Mucosa of descending colon (tissue), 3 donors: ENCODE measurements at regions not wholly inside any gene's neighbourhood (a gene's known extent, or its start where the extent isn't known, plus 50 kb on each side); places are given as distances from the start of the nearest gene placed in this dataset.

ENCODE experiments used
- ATAC-seq: fragments of 200-7000 bp; cut with Tn5 transposase; one replicate; pipeline ENCODE4 v1.9.1; 2020; ENCODE audit warnings: mild to moderate bottlenecking, moderate library complexity
- DNase-seq, 3 donors: peaks; one replicate each; pipeline ENCODE4 v3.0.0-alpha.2; 2020
- H3K36me3 ChIP-seq: fragments of 200-600 bp; one replicate; pipeline ENCODE4 v1.8.0; 2021; ENCODE audit warnings: low read depth, mild to moderate bottlenecking
- H3K4me1 ChIP-seq: fragments of 200-600 bp; one replicate; pipeline ENCODE4 v1.8.0; 2021; ENCODE audit warnings: low read depth, mild to moderate bottlenecking
- H3K4me3 ChIP-seq: fragments of 200-600 bp; one replicate; pipeline ENCODE4 v1.8.0; 2021; ENCODE audit warnings: mild to moderate bottlenecking
- H3K9me3 ChIP-seq: fragments of 200-600 bp; one replicate; pipeline ENCODE4 v1.8.0; 2021; ENCODE audit warnings: mild to moderate bottlenecking
- CTCF ChIP-seq: fragments of 200-600 bp; IDR thresholded peaks from one replicate; pipeline ENCODE4 v1.8.0; 2022; ENCODE audit warnings: antibody characterized with exemption, mild to moderate bottlenecking
- intact Hi-C, 2 donors: fragments of 100-400 bp; cut with DNase I in 1 of 2; cut with micrococcal nuclease in 1 of 2; formaldehyde crosslinking; loops; one replicate each; pipeline versions ENCODE4 v1.11.0 to v1.11.1; 2022; cut with DNase I, micrococcal nuclease
- donor health status: DM: no; HTN: no; CAD: no; lungs with moderate emphysema.
- donor health status: DM: no; HTN: no; CAD: no.
- donor health status: DM: no; HTN: yes; CAD: no.

- no peak for DNase-seq
These were observed 1049.5 kb downstream of the TBC1D22A start for GRCh38 chr22:47811971-47812370.

GRCh38 chr22:47810505-47811500 lies 1048.4 kb downstream of the TBC1D22A start:
- Histone ChIP-seq H3K4me1 (no peaks in the 10 kb centered on the region), H3K36me3 (no peaks in the 10 kb centered on the region), H3K4me3 (no peak overlapping the region), H3K9me3 (no peaks in the 10 kb centered on the region)
- DNase-seq: no peak
- ATAC-seq: no peak
- intact Hi-C loops: no loop called here
- TF ChIP-seq CTCF: no peak

More at GRCh38 chr22:47811971-47812370, 1049.5 kb downstream of the TBC1D22A start:
- H3K4me1 ChIP-seq: no peaks in the 10 kb centered on the region
- no peaks in the 10 kb centered on the region for H3K36me3 ChIP-seq
- no peak for TF ChIP-seq CTCF
- no peak overlapping the region for H3K4me3 ChIP-seq
- no peaks in the 10 kb centered on the region for H3K9me3 ChIP-seq
- ATAC-seq: no peak
- intact Hi-C loops: no loop called here

GRCh38 chr22:47808886-47809620 lies 1046.6 kb downstream of the TBC1D22A start:
- ATAC-seq (no peak), DNase-seq (no peak)
- no peaks in the 10 kb centered on the region for H3K36me3 ChIP-seq
- H3K9me3 ChIP-seq: no peaks in the 10 kb centered on the region
- no peak overlapping the region for H3K4me3 ChIP-seq
- TF ChIP-seq CTCF: no peak
- H3K4me1 ChIP-seq: no peaks in the 10 kb centered on the region
- intact Hi-C loops: no loop called here

GRCh38 chr22:47808236-47808635 lies 1045.8 kb downstream of the TBC1D22A start:
- intact Hi-C loops: no loop called here
- Histone ChIP-seq H3K36me3 (no peaks in the 10 kb centered on the region), H3K4me3 (no peak overlapping the region), H3K4me1 (no peaks in the 10 kb centered on the region), H3K9me3 (no peaks in the 10 kb centered on the region)
- no peak for TF ChIP-seq CTCF
- ATAC-seq (no peak), DNase-seq (no peak)

- ATAC-seq: no peak
- DNase-seq: no peak
- no peaks in the 10 kb centered on the region for H3K36me3 ChIP-seq
- no peaks in the 10 kb centered on the region for H3K4me1 ChIP-seq
- no peak overlapping the region for H3K4me3 ChIP-seq
- H3K9me3 ChIP-seq: no peaks in the 10 kb centered on the region
- TF ChIP-seq CTCF: no peak
- intact Hi-C loops: no loop called here
These were observed 1045.1 kb downstream of the TBC1D22A start for GRCh38 chr22:47807506-47807905.
